ENCODE measurements at regions not wholly inside any gene's neighbourhood (a gene's known extent, or its start where the extent isn't known, plus 50 kb on each side); places are given as distances from the start of the nearest gene placed in this dataset.

- no peak for DNase-seq
Observed at GRCh38 chr5:149441986-149442385, 62.9 kb upstream of the IL17B start.

DNA sequence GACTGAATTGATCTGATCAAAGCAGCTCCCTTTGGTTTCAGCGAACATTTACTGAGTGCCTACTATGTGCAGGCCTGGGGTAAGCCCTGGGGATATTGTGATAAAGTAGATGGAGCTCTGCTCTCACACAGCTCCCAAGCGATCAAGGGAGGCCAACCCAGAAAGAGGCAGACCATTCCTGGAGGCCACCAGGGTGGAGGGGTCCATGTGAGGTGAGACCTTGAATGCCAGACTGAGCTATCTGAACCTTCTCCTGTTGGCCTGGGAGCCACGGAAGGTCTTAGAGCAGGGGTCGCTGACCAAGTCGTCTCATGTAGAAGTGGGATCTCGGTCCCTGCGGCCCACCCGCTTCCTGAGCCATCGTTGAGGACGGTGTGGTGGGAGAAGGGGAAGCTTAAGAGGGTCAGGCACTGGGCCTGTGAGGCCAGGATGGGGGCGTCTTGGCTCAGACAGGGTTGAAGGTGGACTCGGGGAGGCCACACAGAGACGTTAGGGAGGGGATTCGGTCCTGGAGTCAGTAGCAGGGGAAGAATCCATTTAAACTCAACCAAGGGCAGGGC, 62.2 kb upstream of the IL17B start:
- DNase-seq, result no peak

GRCh38 chr5:149439899-149440542, 60.9 kb upstream of the IL17B start:
- no peak for DNase-seq

DNA sequence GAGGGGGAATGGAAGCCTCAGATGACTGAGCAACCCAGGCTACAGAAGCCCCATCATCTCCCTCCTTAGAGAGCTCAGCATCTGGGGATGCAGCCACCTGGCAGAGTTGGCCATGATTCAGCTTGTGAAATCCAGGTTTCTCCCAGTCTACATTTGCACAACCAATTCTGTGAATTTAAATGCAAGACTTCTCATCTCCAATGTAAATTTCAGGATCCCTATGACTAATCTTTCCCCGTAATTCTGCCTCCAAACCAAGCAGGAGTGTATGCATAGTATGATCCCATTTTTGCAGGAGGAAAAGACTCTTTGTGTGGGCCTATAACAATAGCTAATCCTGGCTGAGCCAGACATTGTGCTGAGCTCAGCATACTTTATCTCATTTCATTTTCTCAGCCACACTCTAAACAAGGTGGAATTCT, 59.6 kb upstream of the IL17B start:
- no peak for DNase-seq

DNA sequence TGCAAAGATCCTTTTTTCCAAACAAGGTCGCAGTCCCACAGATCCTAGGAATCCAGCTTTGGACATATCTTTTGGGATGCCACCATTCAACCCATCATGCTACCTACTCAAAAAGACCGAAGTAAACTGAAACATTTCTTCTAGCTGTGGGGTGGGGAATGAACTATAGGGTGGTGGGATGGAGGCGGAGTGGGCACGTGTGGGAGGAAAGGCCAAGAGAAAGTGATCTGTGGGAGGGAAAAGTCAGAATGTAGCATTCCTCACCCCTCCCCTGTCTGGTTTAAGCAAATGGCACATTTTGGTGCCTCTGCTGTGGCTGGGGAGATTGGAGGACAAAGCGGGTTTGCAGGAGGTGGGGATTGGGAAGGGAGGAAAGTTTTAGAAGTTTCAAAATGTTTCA, 59.2 kb upstream of the IL17B start:
- DNase-seq, result no peak

- DNase-seq, result no peak
Observed at GRCh38 chr5:149437391-149438040, 58.4 kb upstream of the IL17B start.

DNA sequence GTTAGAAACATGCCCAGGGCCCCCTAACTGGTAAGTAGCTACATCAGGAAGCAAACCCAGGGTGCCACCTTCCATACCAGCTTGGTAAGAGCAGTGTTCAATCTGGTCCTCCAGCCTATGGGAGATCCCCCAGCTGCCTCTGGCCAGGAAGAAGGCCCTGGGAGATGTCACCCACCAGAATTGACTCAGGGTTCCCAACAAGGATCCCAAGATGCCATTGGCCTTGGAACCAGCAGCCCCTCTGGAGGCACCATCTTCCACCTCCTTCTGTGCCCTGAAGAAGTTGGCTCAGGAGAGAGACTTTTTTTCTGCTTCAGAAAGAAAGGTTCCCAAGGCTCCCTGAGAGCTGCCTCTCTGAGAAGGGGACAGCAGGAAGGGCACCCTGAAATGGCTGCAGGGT, 56.6 kb upstream of the IL17B start:
- DNase-seq, result no peak

DNA sequence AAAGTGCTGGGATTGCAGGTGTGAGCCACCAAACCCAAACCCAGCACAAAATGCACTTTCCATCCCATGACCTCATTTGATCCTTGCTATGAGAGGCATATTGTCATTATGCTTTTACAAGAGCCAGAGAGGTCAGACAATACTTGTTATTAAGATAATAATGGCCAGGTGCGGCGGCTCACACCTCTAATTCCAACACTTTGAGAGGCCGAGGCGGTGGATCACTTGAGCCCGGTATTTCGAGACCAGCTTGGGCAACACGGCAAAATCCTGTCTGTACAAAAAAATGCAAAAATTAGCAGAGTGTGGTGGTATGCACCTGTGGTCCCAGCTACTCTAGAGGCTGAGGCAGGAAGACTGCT, 55.9 kb upstream of the IL17B start:
- no peak for DNase-seq

GRCh38 chr5:149434162-149435014, 55.3 kb upstream of the IL17B start:
- peak; percentile 15 for DNase-seq

DNA sequence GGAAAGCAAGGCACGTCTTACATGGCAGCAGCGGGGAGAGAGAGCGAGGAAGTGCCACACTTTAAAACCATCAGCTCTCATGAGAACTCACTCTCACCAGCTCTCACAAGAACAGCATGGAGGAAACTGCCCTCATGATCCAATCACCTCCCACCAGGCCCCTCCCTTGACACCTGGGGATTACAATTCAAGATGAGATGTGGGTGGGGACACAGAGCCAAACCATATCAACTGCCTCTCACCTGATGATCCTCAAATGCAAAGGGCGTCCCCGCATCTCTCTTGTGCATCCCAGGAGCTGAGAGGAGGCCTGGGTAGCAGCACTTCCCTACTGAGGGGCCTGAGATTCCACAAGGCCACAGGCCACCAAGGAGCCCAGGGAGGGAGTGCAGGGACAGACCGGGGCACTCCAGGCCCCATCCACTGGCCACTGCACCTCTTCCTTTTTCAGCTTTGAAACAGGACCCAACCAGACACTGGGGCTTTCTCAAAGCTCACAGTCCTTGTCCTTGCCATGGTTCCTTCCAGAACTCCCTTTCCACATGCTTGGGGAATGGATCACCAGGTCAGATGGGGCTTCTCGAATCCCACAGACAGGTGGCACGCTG, 54.5 kb upstream of the IL17B start:
- DNase-seq, result no peak

- DNase-seq, result no peak
Observed at GRCh38 chr5:149432911-149433401, 53.9 kb upstream of the IL17B start.

DNA sequence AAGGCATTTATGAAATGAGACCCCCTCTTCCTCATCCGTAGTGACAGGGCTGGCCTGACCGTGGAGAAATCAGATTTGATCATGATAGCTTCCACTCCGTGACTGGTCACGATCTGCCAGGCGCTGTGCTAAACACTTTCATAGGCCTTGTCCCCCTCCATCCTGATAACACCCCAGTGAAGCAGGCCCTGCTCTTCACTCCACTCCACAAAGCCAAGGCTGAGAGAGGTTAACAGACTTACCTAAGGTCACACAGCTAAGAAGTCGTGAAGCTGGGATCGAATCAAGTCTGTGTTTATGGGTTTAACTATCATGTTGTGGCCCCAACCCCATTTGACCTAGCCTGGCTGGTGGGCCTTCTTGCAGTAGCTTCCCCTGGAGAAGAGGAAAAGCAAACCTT, 53.3 kb upstream of the IL17B start:
- DNase-seq, result no peak

- DNase-seq, result no peak
Observed at GRCh38 chr5:149429839-149430721, 51.0 kb upstream of the IL17B start.
